HAP-1 (cell line): ENCODE measurements at regions not wholly inside any gene's neighbourhood (a gene's known extent, or its start where the extent isn't known, plus 50 kb on each side); places are given as distances from the start of the nearest gene placed in this dataset.

Experiments used
- DNase-seq, 2 experiments: peaks; one replicate each; pipeline ENCODE4 v3.0.0-alpha.2; 2016 to 2020; ENCODE audit warnings: low spot score in 2 of 2
- H3K27me3 ChIP-seq: fragments of 250-450 bp; sonication (Bioruptor Pico); 2 replicates; pipeline ENCODE4 v1.5.1; 2020; ENCODE audit warnings: low read depth, mild to moderate bottlenecking, moderate library complexity
- H3K36me3 ChIP-seq: fragments of 250-450 bp; sonication (Bioruptor Pico); replicated peaks from 2 replicates; pipeline ENCODE4 v1.5.1; 2020; ENCODE audit warnings: mild to moderate bottlenecking
- H3K4me1 ChIP-seq: fragments of 250-450 bp; sonication (Bioruptor Pico); 2 replicates; pipeline ENCODE4 v1.5.1; 2020; ENCODE audit warnings: mild to moderate bottlenecking
- H3K4me3 ChIP-seq: fragments of 250-450 bp; sonication (Bioruptor Pico); 2 replicates; pipeline ENCODE4 v1.5.1; 2020; ENCODE audit warnings: mild to moderate bottlenecking, moderate library complexity
- H3K9me3 ChIP-seq: fragments of 250-450 bp; sonication (Bioruptor Pico); 2 replicates; pipeline ENCODE4 v1.5.1; 2020; ENCODE audit warnings: mild to moderate bottlenecking, moderate library complexity
- in situ Hi-C: fragments of 300-500 bp; cut with MboI; formaldehyde crosslinking; loops from 3 replicates; pipeline ENCODE4 v1.14.3; 2020; ENCODE audit warnings: low sequenced_read_pairs, inconsistent platforms, mixed read lengths

DNA sequence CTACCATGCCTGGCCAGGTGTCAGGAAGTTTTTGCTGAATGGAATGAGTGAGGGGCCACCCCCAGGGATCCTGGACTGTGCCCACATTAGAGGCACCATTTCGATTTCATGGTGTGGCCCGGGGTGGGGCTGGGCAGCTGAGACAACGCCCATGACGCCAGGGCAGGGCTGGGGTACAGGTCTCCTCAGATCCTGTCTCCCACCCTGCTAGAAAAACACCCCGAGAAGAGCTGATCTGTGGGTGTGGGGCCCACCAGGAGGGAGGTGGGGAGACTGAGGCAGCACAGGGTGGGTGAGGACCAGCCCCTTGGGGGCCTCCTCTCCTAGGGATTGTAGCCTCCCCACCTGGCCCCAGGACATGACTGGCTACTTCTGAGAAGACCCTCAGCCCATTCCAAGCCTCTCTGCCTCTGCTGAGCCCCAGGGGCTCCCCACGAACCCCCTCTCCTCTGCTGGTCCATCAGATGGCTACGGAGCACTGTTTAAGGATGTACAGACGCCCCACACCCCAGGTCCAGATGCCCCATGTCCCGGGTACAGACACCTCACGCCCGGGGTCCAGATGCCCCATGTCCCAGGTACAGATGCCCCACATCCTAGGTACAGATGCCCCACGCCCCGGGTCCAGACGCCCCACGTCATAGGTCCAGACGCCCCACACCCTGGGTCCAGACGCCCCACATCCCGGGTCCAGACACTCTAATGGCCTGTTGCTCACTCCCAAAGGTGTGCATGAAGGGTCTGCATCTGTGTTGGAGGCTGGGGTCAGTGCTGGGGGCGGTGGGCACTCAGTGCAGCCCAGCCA is 99.4 kb downstream of the MICALL2 start:
- no peaks in the 10 kb centered on the region for H3K36me3 ChIP-seq
- H3K4me1 ChIP-seq, result no peaks in the 10 kb centered on the region
- DNase-seq, result no peak
- in situ Hi-C loops, result no loop called here
- H3K9me3 ChIP-seq, result no peaks in the 10 kb centered on the region
- H3K27me3 ChIP-seq, result no peaks in the 10 kb centered on the region
- no peak overlapping the region for H3K4me3 ChIP-seq

DNA sequence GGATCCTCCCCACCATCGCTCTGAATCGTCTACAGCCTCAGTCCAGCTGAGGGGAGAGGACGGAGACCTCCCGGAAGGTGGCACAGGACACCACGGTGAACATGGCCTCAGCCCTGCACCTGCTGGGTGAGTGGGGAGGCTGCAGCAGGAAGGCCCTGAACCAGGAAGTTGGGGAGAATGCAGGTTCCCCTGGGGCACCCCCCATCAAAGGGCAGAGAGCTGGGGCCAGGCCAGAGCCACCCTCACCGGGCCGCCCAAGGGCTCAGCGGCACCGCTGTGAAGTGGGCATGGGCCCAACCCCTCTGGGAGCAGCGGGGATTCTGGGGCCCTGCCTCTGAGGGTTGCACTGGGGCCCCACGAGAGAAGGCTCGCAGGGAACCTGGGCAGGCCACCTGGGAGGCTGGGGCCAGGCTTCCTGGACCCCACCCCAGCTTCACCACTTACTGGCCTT is 98.7 kb downstream of the MICALL2 start:
- H3K9me3 ChIP-seq, result no peaks in the 10 kb centered on the region
- in situ Hi-C loops, result no loop called here
- no peaks in the 10 kb centered on the region for H3K27me3 ChIP-seq
- no peaks in the 10 kb centered on the region for H3K4me1 ChIP-seq
- H3K4me3 ChIP-seq, result no peak overlapping the region
- no peak for DNase-seq
- no peaks in the 10 kb centered on the region for H3K36me3 ChIP-seq

DNA sequence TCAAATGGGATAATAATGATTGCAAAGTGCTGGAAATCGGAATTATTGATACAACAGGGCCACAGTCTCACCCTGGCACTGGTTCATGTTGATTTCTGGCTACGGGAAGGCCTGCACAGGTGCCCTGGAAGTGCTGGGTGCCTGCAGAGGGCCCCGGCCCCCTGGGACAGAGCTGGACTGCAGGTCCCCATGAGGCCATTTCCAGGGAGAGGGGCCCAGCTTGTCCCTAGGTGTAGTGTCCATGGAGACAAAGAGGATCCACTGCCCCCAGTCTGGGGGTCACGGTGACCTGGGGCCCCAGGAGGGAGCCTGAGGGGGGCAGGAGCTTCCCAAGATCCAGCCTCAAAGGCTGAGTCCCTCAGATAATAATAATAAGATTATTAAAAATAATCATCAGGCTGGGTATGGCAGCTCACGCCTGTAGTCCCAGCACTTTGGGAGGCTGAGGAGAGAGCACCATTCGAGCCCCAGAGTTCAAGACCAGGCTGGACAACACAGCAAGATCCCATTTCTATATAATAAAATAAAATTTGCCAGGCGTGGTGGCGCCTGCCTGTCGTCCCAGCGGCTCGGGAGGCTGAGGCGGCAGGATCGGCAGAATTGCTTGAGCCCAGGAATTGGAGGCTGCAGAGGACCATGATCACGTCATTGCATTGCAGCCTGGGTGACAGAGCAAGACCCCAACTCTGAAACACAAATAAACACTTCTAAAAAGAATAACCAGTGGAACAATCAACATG is 98.1 kb downstream of the MICALL2 start:
- Histone ChIP-seq H3K4me1 (no peaks in the 10 kb centered on the region), H3K36me3 (no peaks in the 10 kb centered on the region), H3K9me3 (no peaks in the 10 kb centered on the region), H3K27me3 (no peaks in the 10 kb centered on the region), H3K4me3 (no peak overlapping the region)
- DNase-seq, result no peak
- in situ Hi-C loops, result no loop called here

DNA sequence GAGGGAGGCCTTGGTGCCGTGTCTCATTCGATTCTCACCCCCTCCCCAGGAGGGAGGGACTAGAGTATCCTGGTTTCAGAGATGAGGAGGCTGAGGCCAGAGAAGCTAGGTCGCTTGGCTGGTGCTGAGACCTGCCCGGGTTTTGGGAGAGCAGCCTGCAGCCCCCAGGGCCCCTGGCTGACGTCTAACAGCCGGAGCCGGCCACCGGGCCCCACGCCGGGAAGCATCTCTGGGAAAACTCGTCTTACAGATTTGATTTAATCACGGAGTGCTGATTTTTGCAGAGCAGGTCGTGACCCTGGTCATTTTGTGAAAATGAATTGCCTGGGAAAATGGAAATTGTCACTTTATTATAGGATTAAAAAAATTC is 97.5 kb downstream of the MICALL2 start:
- H3K4me3 ChIP-seq, result no peak overlapping the region
- H3K27me3 ChIP-seq, result no peaks in the 10 kb centered on the region
- no peaks in the 10 kb centered on the region for H3K9me3 ChIP-seq
- in situ Hi-C loops, result no loop called here
- H3K36me3 ChIP-seq, result no peaks in the 10 kb centered on the region
- H3K4me1 ChIP-seq, result no peaks in the 10 kb centered on the region
- no peak for DNase-seq

DNA sequence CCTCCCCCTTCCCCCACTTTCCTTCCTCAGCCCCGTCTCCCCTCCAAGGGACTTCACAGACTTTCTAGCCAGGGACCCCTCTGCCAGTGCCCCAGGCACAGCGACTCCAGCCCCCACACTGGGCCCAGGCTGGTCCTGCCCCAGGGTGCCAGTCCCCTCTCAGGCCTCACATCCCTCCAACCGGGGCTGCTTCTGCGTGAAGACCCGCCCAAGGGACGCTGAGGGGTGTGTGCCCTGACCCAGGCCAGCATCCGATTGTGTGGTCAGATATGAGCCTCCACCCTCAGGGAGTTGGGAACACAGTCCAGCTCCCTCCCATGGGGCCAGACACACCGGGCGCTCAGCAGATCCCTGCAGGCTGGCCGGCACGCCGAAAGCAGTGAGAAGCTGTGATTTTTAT is 97.0 kb downstream of the MICALL2 start:
- in situ Hi-C loops, result no loop called here
- no peak overlapping the region for H3K4me3 ChIP-seq
- no peaks in the 10 kb centered on the region for H3K36me3 ChIP-seq
- H3K4me1 ChIP-seq, result no peaks in the 10 kb centered on the region
- no peaks in the 10 kb centered on the region for H3K27me3 ChIP-seq
- no peak for DNase-seq
- no peaks in the 10 kb centered on the region for H3K9me3 ChIP-seq

DNA sequence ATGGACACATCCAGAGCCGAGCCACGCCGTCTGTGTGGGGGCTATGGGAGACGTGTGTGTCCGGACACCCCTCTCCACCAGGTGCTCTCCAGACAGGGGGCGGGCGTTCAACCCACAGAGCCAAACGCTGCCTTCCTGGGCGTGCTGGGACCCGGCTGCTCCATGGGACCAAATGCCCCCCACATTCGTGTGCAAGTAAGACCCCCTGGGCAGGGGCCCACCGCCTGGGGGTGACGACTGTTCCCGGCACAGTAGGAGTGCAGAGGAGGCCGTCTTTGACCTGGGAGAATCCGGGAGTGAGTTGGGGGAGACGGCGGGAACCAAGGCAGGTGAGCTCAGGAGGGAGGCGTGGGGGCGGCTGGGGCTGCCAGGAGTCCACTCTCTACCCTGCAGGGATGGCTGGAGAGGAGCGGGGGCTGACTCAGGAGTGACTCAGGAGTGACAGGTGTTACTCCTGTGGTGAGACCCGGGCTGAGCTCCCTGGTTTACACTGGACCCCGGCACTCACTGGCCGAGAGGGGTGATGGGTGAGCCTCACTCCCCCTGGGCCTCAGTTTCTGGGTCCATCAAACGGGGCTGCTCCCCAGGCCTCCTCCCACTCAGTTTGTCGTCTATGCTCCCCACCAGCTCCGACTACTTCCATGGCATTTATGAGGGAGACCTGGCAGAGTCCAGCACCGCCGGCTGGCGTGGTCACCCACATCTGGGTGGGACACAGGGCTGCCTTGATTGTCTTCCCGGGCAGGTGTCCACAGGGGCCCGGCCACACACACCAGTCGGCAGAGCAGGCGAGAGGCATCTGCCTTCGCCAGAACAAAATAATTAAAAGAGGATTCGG is 95.0 kb downstream of the MICALL2 start:
- Histone ChIP-seq H3K4me3 (no peak overlapping the region), H3K36me3 (no peaks in the 10 kb centered on the region), H3K27me3 (no peaks in the 10 kb centered on the region), H3K9me3 (no peaks in the 10 kb centered on the region), H3K4me1 (peaks cover 10% of the 10 kb centered on the region; the same call in 1 of the 2 replicates)
- no peak for DNase-seq
- in situ Hi-C loops, result no loop called here

DNA sequence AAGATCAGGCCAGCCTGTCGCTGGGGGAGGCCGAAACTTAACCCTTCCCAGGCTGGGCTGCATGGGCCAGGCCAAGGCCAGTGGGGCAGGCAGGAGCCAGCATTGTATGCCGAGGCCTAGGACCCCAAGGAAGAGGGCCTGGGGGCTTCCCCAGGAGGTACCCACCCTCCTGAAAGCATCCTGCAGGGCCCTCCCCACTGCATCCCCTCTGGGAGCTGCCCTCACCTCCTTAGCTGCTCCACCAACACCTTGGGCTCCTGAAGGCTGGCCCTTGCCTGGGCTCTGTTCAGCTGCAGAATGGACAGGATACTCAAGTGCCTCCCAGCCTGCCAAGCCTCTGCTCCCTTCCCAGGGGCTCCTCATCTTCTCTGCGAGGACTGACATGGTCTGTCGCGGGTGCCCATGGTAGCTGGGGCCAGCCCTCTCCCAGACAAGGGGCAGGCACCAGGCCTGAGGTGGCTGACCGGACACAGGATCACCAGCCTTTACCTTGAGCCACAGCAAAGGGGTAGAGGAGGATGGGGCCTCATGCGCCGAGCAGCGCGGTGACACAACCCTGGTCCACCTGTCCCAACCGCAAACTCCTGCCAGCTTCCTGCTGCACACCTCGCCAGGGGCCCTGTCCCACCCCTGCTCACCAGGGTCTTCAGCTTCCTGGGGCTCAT is 94.2 kb downstream of the MICALL2 start:
- in situ Hi-C loops, result no loop called here
- Histone ChIP-seq H3K4me3 (no peak overlapping the region), H3K9me3 (no peaks in the 10 kb centered on the region), H3K36me3 (no peaks in the 10 kb centered on the region), H3K27me3 (no peaks in the 10 kb centered on the region), H3K4me1 (peaks cover 10% of the 10 kb centered on the region; the same call in 1 of the 2 replicates)
- no peak for DNase-seq

DNA sequence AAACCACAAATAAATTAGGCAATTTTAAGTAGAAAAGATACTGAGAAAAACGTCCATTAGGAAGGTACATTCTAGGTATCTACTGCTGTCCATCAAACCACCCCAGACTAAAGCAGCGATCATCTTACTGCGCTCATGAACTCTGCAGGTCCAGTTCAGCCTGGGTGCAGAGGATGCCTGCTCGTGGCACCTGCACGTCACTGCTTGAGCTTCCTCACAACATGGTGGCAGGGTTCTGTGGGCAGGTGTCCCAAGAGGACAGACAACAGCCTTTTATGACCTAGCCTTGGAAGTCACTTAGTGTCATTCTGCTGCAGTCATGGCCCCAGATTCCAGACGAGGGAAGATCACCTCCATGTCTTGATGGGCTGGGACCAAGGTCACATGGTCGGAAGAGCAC is 93.4 kb downstream of the MICALL2 start:
- DNase-seq, result no peak
- in situ Hi-C loops, result no loop called here
- Histone ChIP-seq H3K9me3 (no peaks in the 10 kb centered on the region), H3K4me1 (peaks cover 10% of the 10 kb centered on the region; the same call in 1 of the 2 replicates), H3K36me3 (no peaks in the 10 kb centered on the region), H3K27me3 (no peaks in the 10 kb centered on the region), H3K4me3 (no peak overlapping the region)

DNA sequence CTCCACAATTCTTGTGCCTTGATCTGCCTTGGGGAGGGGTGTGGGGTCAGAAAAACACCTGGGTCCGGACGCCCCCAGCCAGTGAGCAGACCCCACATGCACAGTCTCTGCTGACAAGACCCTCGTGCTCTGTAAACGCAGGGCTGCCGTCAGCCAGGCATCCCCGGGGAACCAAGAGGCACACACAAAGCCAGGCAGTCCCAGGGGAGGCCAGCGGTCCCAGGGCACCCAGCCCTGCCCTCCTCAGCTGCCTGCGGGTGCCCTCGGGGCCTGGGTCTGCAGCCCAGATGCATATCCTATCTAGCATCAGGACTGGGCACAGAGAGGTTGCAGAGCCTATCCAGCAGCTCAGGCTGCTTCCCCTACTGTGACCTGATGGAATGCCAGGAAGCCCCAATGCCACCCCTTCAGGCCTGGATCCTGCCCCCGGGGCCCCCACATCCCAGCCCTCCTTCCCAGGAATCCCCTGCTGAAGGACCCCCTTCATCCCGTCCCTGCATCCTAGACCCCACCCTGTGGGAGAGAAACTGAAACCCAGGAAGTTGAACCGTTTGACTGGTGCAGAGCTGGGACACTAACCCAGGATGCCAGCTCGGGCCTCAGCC is 92.4 kb downstream of the MICALL2 start:
- Histone ChIP-seq H3K36me3 (no peaks in the 10 kb centered on the region), H3K27me3 (peaks cover 2% of the 10 kb centered on the region; the same call in 1 of the 2 replicates), H3K4me1 (peaks cover 10% of the 10 kb centered on the region; the same call in 1 of the 2 replicates), H3K9me3 (no peaks in the 10 kb centered on the region), H3K4me3 (no peak overlapping the region)
- no peak for DNase-seq
- in situ Hi-C loops, result no loop called here

DNA sequence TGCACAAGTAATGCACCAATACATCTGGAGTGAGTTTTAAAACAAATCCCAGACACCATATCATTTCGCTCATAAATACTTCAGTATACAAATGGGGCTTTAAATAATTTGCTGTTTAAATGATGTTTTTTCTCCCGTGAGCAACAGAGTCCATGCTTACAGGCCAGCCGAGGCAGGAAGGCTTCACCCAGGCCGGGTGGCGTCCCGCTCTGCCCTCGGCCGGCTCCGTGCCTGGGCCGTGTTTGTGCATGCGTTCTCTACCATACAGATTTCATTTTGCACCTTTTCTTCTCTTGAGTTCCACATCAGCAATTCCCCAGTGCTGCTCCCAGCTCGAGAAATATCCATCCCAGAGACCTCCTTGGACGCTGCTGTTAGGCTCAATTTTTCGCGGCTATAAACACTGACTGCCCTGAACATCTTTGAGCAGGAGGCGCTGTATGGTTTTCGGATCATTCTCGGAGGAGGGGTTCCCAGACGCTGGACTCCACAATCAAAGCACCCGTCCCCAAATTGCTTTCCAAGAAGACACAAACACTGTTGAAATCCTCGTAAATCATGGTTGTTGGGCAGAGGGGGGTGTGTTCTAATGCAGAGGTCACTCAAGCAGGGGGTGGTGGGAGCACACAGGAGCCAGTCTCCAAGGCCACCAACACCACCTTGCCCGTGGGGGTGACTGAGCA is 91.6 kb downstream of the MICALL2 start:
- peaks cover 10% of the 10 kb centered on the region; the same call in 1 of the 2 replicates for H3K4me1 ChIP-seq
- no peak overlapping the region for H3K4me3 ChIP-seq
- DNase-seq, result no peak
- no peaks in the 10 kb centered on the region for H3K9me3 ChIP-seq
- H3K27me3 ChIP-seq, result peaks cover 3% of the 10 kb centered on the region; the same call in 1 of the 2 replicates
- H3K36me3 ChIP-seq, result no peaks in the 10 kb centered on the region
- in situ Hi-C loops, result no loop called here

DNA sequence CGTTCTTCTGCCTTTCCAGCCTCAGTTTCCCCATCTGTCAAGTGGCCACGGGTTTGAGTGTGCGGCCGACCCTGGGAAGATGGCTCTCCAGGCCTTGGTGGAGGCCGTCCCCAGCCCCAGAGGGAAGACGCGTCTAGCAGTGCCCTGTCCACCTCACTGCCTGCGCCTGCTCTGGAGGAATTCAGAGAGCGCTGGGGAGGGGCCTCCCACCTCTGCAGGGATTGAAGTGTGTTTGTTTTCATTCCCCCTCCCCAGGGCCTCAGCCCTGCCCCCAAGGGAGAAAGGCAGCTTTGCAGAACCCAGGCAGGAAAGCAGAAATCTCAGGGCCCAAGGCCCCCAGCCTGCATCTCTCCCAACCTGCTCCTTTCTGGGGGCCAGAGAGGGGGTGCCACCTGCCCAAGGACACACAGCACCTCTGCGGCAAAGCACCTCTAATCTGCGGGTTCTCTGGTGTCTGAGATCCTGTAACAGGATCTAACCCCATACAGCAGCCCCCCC is 91.0 kb downstream of the MICALL2 start:
- in situ Hi-C loops, result no loop called here
- Histone ChIP-seq H3K4me3 (peak overlapping the region; percentile 25; the same call in 1 of the 2 replicates), H3K36me3 (no peaks in the 10 kb centered on the region), H3K9me3 (no peaks in the 10 kb centered on the region), H3K4me1 (peaks cover 10% of the 10 kb centered on the region; the same call in 1 of the 2 replicates), H3K27me3 (peaks cover 3% of the 10 kb centered on the region; the same call in 1 of the 2 replicates)
- DNase-seq, result peak in 1 of 2 experiments; percentile 42
